ENCODE measurements at regions not wholly inside any gene's neighbourhood (a gene's known extent, or its start where the extent isn't known, plus 50 kb on each side); places are given as distances from the start of the nearest gene placed in this dataset.

GRCh38 chr3:8286086-8286485 lies 215.5 kb upstream of the LMCD1 start:
- TF ChIP-seq POLR2AphosphoS5 (IDR thresholded peaks at IDR 0.05; ENCODE audit: low read depth, low read length) (no peak), TAF1 (IDR thresholded peaks at IDR 0.05; ENCODE audit: low read depth, low read length) (no peak), POLR2A (IDR thresholded peaks at IDR 0.05; ENCODE audit: low read depth, low read length) (no peak)

All from GM12891 (cell line).